ENCODE measurements at regions not wholly inside any gene's neighbourhood (a gene's known extent, or its start where the extent isn't known, plus 50 kb on each side); places are given as distances from the start of the nearest gene placed in this dataset.
"Not testable (repeated sequence)": the region's sequence is repeated elsewhere in the genome, so short reads cannot be mapped to it uniquely, and the experiment has no call there.

DNA sequence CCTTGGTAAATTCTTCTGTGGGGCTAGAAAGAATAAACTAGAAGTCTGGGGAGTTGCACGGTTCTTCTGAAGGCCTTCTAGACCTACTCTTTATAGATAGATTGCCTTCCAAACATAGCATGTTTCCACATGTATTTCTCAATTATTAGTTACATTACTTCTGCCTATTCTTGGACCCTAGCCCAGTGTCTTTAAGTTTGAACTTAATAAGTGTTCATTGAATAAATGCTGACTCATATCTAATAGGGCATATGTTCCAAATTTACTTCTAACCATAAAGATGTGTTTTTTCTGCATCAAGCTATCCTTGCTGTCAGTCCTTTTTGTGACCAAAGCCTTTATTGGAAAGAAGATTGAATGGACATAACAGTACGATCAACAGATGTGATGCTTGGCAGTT is 503.6 kb upstream of the ZFP42 start:
- DNase-seq (ENCODE audit: low spot score): no peak
- CTCF ChIA-PET: no interaction called here
- POLR2A ChIA-PET (ENCODE audit: low non-redundant PET): no interaction called here
- no peak overlapping the region for H3K27ac ChIP-seq
- TF ChIP-seq, protein P1, sequence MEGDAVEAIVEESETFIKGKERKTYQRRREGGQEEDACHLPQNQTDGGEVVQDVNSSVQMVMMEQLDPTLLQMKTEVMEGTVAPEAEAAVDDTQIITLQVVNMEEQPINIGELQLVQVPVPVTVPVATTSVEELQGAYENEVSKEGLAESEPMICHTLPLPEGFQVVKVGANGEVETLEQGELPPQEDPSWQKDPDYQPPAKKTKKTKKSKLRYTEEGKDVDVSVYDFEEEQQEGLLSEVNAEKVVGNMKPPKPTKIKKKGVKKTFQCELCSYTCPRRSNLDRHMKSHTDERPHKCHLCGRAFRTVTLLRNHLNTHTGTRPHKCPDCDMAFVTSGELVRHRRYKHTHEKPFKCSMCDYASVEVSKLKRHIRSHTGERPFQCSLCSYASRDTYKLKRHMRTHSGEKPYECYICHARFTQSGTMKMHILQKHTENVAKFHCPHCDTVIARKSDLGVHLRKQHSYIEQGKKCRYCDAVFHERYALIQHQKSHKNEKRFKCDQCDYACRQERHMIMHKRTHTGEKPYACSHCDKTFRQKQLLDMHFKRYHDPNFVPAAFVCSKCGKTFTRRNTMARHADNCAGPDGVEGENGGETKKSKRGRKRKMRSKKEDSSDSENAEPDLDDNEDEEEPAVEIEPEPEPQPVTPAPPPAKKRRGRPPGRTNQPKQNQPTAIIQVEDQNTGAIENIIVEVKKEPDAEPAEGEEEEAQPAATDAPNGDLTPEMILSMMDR (conservative IDR thresholded peaks at IDR 0.05; ENCODE audit: low read depth): no peak

DNA sequence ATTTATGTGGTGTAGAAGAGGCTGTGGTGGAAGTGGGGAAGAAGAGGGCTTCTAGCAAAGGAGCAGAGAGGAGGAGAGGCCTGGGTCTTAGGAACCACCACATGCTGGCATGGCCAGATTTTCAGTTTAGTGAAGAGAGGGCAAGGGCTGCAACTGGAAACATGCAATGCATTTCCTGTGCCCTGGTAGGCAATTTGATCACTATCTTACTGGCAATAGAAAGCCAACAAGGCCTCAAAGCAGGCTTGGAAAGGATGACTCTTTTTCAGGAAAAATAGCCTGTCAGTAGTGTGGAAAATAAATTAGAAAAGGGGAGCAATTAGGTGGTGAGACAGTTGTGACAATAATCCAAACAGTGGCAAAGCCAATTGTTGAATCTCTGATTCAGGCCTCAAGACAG is 501.9 kb upstream of the ZFP42 start:
- no peak for DNase-seq (ENCODE audit: low spot score)
- ChIA-PET CTCF (interaction anchor here (0.6 kb wide), 1 partner anchor 771 kb away, joined by 4 read pairs; no protein-coding TSS in a partner anchor), POLR2A (ENCODE audit: low non-redundant PET) (no interaction called here)
- no peak overlapping the region for H3K27ac ChIP-seq
- TF ChIP-seq, protein P1 (conservative IDR thresholded peaks at IDR 0.05; ENCODE audit: low read depth): no peak

DNA sequence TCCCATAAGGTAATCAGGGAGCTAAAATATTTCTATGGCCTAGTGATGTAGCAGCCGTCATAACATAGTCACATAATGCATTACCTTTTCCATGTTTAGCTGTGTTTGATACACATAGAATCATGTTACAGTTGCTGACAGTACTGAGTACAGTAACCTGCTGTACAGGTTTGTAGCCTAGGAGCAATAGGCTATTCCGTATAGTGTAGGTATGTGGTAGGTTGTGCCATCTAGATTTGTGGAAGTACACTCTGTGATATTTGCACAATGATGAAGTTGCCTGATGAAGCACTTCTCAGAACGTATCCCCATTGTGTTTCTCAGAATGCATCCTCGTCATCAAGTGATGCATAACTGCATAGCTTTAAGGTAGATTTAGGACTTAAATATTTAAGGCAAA is 495.6 kb upstream of the ZFP42 start:
- H3K27ac ChIP-seq: no peak overlapping the region
- TF ChIP-seq, protein P1 (conservative IDR thresholded peaks at IDR 0.05; ENCODE audit: low read depth): no peak
- no peak for DNase-seq (ENCODE audit: low spot score)
- ChIA-PET POLR2A (ENCODE audit: low non-redundant PET) (no interaction called here), CTCF (no interaction called here)

DNA sequence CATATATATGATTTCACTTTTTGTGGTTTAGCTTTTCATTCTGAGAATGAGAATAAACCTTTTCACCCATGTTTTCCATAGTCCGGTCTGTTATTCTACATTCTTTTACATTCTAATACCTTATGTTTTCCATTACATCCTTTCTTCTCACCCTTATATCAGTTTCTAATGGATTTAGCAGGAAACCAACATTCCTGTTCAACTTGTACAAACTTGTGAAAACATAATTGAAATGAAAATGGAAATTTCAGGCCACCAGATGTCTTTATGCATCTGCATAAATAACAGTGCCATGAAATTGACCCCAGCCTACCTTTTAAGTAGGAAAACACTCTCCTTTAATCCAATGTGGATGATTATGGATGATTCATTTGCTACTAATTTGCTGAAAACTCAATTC is 494.8 kb upstream of the ZFP42 start:
- no peak for DNase-seq (ENCODE audit: low spot score)
- ChIA-PET CTCF (no interaction called here), POLR2A (ENCODE audit: low non-redundant PET) (no interaction called here)
- H3K27ac ChIP-seq: no peak overlapping the region
- TF ChIP-seq, protein P1 (conservative IDR thresholded peaks at IDR 0.05; ENCODE audit: low read depth): no peak

DNA sequence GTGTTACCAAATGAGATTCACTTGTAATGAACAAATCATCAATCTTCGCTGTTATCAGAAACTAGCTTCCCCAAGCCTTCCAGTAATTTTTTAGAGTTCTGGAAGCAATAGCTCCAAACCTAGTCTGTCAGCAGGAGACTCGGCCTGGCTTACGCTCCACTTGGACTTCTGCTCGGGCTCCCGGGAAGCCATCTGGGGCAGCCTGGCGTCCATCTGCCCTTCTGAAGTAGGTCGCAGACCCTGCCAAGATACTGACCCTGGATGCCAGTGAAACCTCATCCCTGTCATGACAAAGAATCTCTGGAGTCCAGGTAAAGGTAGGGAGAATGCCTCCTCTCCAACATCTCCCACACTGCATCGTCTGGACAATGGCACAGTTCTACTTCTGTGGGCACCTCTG is 493.8 kb upstream of the ZFP42 start:
- no peak overlapping the region for H3K27ac ChIP-seq
- TF ChIP-seq, protein P1 (conservative IDR thresholded peaks at IDR 0.05; ENCODE audit: low read depth): no peak
- ChIA-PET CTCF (no interaction called here), POLR2A (ENCODE audit: low non-redundant PET) (no interaction called here)
- no peak for DNase-seq (ENCODE audit: low spot score)

DNA sequence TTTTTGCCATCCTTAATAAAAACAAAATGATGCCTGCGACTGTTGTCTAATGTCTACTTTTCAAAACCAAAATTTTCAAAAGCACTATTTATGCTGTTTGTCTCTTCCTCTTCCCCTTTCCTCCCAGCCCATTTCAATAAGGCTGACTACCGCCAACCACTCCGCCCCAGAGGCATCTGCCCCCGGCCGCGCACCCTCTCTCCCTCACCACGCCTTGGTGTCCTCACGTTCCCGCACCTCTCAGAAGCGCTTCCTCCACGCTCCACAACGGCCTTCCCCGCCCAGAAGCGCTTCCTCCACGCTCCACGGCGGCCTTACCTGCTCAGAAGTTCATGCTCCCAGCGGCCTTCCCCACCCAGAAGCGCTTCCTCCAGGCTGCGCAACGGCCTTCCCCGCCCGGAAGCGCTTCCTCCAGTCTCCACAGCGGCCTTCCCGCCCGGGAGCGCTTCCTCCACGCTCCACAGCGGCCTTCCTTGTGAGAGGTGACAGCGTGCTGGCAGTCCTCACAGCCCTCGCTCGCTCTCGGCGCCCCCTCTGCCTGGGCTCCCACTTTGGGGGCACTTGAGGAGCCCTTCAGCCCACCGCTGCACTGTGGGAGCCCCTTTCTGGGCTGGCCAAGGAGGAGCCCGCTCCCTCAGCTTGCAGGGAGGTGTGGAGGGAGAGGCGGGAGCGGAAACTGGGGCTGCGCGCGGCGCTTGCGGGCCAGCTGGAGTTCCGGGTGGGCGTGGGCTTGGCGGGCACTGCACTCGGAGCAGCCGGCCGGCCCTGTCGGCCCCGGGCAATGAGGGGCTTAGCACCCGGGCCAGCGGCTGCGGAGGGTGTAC is 490.4 kb upstream of the ZFP42 start:
- TF ChIP-seq, protein P1 (conservative IDR thresholded peaks at IDR 0.05; ENCODE audit: low read depth): no peak
- CTCF ChIA-PET: no interaction called here
- POLR2A ChIA-PET (ENCODE audit: low non-redundant PET): no interaction called here
- DNase-seq (ENCODE audit: low spot score): no peak
- H3K27ac ChIP-seq: peak overlapping the region; percentile 64

DNA sequence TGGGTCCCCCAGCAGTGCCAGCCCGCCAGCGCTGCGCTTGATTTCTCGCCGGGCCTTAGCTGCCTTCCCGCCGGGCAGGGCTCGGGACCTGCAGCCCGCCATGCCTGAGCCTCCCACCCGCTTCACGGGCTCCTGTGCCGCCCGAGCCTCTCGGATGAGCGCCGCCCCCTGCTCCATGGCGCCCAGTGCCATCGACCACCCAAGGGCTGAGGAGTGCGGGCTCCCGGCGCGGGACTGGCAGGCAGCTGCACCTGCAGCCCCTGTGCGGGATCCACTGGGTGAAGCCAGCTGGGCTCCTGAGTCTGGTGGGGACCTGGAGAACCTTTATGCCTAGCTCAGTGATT is 489.8 kb upstream of the ZFP42 start:
- POLR2A ChIA-PET (ENCODE audit: low non-redundant PET): interaction anchor here (1.0 kb wide), 1 partner anchor 1181 kb away, joined by 5 read pairs; no protein-coding TSS in a partner anchor
- DNase-seq (ENCODE audit: low spot score); CTCF ChIA-PET; H3K27ac ChIP-seq: not testable (repeated sequence)

All from RWPE1 (cell line).